HFF-Myc (cell line): ENCODE measurements at regions not wholly inside any gene's neighbourhood (a gene's known extent, or its start where the extent isn't known, plus 50 kb on each side); places are given as distances from the start of the nearest gene placed in this dataset.
A peak's percentile ranks its signal among the peaks of the same experiment; 100 is the strongest.

Experiments
- DNase-seq: peaks from one replicate; pipeline ENCODE4 v3.0.0-alpha.2; 2011; ENCODE audit warnings: low read depth; ENCODE audit errors: extremely low read depth
- H3K4me3 ChIP-seq: replicated peaks from 2 replicates; pipeline ENCODE4 v1.5.1; 2011; ENCODE audit warnings: low read depth, mild to moderate bottlenecking, control low read depth, low read length
- CTCF ChIP-seq: IDR thresholded peaks from 2 replicates; pipeline ENCODE4 v1.5.1; 2012; ENCODE audit warnings: mild to moderate bottlenecking, low read depth, low read length, control low read depth; ENCODE audit errors: missing control alignments

DNA sequence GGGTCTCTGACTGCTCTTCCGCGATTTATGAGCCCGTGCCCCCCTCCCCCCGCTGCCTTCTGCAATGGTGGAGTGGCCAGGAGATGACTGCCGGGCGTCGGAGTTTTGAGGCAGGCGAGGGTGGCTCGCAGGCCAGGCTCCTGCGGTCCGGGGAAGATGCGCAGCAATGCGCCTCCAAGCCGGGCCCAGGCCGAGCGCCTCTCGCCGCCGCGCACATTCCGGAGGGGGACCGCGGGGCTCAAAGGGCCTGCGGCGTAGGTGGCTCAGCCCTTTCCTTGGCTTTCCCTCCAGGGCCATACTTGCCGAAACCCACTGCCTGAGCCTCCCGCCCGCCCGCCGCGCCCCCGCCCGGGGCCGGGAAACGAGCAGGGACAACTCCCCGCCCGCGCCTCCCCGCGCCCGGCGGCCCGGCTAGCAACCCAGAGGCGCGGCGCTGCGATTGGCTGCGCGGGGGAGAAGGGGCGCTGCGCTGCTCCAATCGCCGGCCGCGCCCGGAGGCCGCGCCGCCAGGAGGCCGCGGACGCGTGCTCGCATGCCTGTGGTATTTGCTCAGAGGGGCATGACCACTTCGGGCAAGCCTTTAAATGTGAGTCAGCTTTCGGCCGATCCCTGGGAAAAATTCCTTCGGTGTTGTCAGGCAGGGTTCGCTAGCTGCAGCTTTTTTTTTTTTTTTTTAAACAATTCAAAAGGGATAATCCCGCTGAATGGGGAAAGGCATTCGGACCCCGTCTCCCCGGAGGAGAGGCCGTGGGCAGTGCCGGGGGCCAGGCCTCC, 157.9 kb upstream of the PARP11 start:
- peak; percentile 97 for DNase-seq
- no peak for TF ChIP-seq CTCF
- H3K4me3 ChIP-seq: peak overlapping the region; percentile 27

DNA sequence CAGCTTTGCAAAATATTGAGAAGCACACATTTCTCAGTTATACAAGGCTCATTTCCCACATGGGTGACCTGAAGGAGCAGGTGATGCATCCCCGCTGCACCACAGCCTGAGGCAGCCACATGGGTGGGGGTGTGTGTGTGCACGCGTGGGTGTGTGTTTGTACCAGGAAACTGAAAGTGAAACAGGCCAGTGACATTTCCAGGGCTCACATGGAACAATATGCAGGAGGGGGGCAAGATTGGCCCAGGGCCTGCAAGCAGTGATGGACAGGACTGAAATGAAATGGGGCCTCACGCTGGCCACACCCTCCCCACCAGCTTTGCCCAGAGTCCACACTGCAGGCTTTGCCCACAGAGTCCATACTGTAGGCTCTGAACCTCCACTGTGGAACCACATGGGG, 154.2 kb upstream of the PARP11 start:
- DNase-seq: no peak
- no peak overlapping the region for H3K4me3 ChIP-seq
- TF ChIP-seq CTCF: no peak

DNA sequence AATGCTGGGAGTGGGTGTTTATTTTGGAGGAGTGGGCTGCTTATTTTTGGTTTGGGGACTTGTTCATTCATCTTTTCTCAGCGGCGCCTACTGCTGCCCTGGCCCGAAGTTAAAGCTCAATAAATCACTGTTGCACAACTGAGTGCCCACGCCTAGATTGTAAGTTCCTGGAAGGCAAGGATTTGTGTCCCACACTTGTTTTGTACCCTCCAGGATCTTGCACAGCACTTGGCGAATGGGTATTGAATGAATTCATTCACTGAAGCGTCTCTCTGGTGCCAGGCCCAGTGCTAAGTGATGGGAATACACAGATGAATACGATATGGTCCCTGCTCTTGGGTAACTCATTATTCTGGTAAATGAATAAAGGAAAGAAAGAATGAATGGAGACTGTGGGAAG, 153.3 kb upstream of the PARP11 start:
- TF ChIP-seq CTCF: no peak
- H3K4me3 ChIP-seq: no peak overlapping the region
- no peak for DNase-seq

DNA sequence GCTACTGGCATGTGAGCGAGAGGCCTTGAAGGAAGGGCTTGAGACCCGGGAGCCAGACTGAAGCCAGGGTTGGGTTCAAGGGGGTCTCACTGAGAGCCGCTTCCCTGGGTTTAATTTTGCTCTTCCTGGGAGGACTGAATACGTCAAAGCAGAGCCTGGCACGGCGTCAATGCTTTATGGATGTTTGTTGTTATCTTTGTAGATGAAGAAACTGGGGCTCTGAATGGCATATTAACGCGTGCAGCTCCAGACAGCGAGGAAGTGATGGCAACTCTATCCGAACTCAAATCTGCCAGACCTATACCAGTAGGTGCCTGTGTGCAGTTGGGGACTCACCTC, 152.8 kb upstream of the PARP11 start:
- H3K4me3 ChIP-seq: no peak overlapping the region
- TF ChIP-seq CTCF: no peak
- DNase-seq: no peak

GRCh38 chr12:4025181-4026019, 152.2 kb upstream of the PARP11 start:
- no peak for TF ChIP-seq CTCF
- H3K4me3 ChIP-seq: no peak overlapping the region
- no peak for DNase-seq

DNA sequence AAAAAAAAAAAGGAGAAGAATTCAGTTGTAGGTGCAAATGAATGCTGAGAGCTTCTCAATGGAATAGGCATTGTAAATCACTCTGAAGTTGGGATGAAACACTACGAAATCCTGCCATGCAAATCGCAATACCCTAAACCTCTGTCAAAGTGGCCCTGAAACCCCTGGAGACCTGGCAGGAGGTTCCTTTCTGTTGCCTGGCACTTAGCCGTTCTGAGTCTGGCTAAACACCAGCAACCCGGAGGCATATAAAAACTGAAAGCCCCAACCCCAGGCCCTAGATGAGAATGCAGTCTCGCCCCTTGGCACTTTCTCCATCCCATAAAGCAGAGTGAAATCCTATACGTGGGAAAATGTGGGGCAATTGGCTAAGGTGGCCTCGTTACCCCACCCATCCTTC, 151.5 kb upstream of the PARP11 start:
- TF ChIP-seq CTCF: no peak
- no peak for DNase-seq
- no peak overlapping the region for H3K4me3 ChIP-seq
